ENCODE measurements at regions not wholly inside any gene's neighbourhood (a gene's known extent, or its start where the extent isn't known, plus 50 kb on each side); places are given as distances from the start of the nearest gene placed in this dataset.

DNA sequence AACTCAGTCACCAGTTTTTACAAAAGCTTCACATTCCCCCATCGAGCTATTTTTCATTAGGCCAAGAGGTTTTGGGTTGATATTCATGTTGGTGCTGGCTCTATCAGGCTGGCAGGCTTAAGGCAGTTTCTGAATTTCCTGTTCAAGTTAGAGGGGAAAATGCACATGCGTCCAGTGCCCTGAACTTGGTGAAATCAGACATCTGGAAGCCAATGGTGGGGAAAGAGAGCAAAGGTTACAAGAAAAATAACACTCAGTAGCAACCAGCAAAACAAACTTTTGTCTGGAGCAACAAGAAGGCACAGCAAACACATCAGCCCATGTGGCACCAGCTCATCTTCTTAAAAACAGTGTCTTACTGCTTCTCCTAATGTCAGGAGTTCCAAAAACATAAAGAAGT, 155.6 kb upstream of the TSC22D2 start:
- DNase-seq (ENCODE audit: low read depth), result no peak
- TF ChIP-seq, protein P1, sequence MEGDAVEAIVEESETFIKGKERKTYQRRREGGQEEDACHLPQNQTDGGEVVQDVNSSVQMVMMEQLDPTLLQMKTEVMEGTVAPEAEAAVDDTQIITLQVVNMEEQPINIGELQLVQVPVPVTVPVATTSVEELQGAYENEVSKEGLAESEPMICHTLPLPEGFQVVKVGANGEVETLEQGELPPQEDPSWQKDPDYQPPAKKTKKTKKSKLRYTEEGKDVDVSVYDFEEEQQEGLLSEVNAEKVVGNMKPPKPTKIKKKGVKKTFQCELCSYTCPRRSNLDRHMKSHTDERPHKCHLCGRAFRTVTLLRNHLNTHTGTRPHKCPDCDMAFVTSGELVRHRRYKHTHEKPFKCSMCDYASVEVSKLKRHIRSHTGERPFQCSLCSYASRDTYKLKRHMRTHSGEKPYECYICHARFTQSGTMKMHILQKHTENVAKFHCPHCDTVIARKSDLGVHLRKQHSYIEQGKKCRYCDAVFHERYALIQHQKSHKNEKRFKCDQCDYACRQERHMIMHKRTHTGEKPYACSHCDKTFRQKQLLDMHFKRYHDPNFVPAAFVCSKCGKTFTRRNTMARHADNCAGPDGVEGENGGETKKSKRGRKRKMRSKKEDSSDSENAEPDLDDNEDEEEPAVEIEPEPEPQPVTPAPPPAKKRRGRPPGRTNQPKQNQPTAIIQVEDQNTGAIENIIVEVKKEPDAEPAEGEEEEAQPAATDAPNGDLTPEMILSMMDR (conservative IDR thresholded peaks at IDR 0.05; ENCODE audit: low read depth, low read length), result no peak

DNA sequence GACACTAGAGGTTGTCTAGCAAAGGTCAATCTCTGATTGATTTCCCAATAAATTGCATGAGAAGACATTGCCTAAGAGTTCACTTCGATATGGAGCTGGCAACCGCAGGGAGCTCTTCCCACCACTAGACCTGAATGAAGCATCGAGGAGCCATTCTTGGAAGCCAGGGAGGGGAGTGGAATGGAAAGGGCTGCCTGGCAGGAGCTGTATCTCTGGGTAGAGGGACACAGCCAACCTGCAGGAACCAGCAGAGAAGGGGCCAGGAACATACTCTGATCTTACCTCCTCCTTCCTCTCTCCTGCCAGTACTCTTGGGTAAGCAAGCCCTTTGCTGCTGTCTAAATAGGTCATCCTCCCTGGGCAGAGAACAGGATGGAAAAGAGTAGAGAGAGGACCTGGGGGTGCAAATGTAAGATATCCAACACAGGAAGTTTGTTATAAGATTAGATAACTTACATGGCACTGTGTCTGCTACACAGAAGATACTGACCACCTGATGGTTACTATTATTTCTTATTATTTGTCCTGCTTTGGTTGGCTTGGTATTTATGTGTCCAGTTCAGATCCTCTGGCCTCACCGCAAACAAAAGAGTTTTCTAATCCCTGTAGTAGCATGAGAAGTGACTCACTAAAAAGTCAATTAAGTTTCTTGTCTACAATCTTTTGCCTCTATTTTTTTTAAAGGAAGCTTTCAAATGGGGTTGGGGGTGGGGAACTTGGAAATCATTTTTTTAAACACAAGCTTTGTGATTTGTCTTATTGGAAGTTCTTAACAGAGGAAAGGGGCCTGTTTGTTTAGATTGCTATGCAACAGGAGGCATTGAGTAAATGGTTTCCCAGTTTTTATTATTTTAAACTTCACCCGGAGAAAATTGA, 156.7 kb upstream of the TSC22D2 start:
- TF ChIP-seq, protein P1 (conservative IDR thresholded peaks at IDR 0.05; ENCODE audit: low read depth, low read length), result no peak
- peak; percentile 82 for DNase-seq (ENCODE audit: low read depth)
- H3K4me3 ChIP-seq (ENCODE audit: low read length), result no peak overlapping the region

More for the DNA sequence above, 155.6 kb upstream of the TSC22D2 start:
- H3K4me3 ChIP-seq (ENCODE audit: low read length), result no peak overlapping the region

DNA sequence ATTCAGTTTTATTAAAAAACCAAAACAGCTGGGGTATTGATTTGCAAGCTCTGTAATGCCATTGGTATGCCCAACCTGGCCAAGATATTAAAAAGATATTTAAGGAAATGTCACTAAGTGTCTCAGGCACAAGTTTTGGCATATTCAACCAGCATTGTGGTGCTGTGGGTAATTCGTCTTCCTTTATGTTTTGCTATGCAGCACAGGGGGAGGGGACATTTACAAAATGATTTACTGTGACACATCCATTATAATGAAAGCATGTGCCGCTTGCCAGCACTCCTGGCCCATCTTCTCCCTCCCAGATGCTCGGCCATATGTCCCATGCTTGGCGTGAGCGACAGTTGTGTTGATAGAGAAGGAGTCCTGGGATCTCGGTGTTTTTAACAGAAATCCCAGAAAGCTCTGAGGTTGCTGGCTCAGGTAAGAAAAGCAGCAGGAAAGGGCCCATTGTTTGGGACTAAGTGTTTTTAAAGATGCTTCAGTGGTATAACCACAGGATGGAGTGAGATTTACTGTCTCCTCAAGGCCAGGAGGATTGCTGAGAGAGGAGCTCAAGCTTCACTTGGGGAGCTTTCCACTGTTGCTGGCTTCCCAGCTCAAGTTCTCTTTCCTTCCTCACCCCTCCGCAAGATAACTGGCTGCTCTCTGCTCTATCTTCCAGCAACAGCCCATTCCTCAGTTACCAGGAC, 158.2 kb upstream of the TSC22D2 start:
- TF ChIP-seq, protein P1 (conservative IDR thresholded peaks at IDR 0.05; ENCODE audit: low read depth, low read length), result no peak
- no peak overlapping the region for H3K4me3 ChIP-seq (ENCODE audit: low read length)
- no peak for DNase-seq (ENCODE audit: low read depth)

DNA sequence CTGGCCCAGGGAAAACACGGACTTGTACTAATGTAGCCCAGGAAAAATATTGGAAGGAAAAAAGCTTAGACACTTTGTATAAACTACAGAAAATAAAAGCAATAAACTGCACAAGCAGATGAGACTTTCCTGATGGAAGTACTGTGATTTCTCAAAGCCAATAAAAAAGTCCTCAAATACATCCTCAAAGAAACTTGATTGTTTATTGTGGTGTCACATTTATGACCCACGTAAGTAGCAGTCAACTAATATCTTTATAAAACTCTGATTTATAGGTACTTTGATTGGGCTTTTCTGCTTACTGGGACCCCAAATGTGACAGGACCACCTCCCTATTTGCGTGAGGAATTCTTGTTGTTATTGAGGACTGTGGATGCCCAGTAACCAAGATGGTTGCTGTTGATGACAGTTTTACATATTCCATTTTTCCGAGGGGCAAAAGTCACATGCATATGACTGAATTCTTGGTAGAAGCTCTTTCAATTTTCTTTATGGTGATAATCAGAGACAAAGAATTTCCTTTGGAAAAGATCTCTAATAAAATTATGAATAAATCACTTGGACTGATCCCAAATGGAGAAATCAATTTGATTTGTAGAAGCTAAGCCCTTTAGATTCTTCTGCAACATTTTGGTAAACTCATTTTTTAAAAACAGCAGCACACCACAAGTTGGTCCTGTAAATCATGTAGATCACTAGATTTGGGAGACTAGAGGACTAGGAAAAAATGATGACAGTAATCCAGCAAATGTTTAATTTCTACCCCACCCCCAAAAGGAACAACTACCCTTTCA, 159.0 kb upstream of the TSC22D2 start:
- no peak overlapping the region for H3K4me3 ChIP-seq (ENCODE audit: low read length)
- no peak for DNase-seq (ENCODE audit: low read depth)
- TF ChIP-seq, protein P1 (conservative IDR thresholded peaks at IDR 0.05; ENCODE audit: low read depth, low read length), result no peak

DNA sequence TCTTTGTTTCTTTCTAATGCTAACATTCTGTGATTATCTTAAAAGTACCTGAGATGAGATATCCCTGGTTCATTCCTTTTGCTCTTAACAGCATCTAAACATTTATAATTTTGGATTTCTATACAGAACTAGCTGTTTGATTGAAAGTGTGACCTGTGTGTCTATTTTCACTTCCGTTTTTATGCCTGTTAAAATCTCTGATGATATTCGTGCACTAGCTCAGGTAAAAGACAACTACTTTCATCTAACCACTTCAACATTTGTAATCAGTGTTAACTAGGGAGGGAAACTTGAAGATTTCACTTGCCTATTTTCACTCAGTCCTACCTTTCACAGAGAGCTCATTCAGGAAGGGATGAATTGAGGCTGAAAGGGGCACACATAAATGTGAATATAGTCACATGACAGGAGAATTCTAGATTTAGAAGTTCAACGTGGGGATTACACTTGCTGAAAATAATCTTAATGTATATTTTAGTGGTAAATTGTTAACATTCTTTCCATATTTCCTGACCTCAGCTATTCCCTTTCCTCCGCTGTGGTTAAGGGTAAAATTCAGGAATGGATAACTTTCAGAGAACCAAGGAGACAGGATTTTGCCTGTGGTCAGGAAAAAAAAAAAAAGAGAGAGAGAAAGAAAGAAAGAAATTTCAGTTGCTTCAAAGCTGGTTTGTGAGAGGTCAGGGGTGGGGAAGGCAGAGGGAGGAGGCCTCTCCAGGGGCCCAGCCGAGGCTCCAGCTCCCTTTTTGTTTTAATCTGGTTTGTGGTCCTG, 159.8 kb upstream of the TSC22D2 start:
- no peak overlapping the region for H3K4me3 ChIP-seq (ENCODE audit: low read length)
- DNase-seq (ENCODE audit: low read depth), result peak; percentile 83
- TF ChIP-seq, protein P1 (conservative IDR thresholded peaks at IDR 0.05; ENCODE audit: low read depth, low read length), result no peak

DNA sequence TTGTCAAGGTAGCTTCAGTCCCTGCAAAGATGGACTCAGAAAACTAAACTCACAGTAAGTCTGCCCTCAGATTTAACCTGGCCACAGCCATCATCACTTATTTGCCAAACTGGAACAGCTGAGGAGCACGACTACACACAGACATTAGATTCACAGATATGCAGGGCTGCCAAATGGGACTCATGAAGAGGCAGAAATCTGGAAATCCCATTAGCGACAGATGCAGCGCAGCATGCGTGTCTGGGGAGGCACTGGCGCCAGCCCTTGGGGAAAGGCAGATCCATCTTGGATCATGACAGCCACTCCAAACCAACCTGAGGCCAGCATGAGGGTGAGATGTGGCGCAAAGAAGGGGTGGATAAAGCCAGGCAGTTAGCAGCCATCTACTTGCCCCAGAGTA, 160.7 kb upstream of the TSC22D2 start:
- TF ChIP-seq, protein P1 (conservative IDR thresholded peaks at IDR 0.05; ENCODE audit: low read depth, low read length), result no peak
- DNase-seq (ENCODE audit: low read depth), result no peak
- no peak overlapping the region for H3K4me3 ChIP-seq (ENCODE audit: low read length)
